Activated T-helper 2 cell treated with anti-CD3 and anti-CD28 coated beads, Interferon-gamma antibody, Interleukin-2, Interleukin-4, amounts not matched to agents 10 μg/mL and 5 μg/mL and 100 μg/mL, durations not matched to agents 14 hours and 24 hours and 36 hours (primary cell): ENCODE measurements at regions not wholly inside any gene's neighbourhood (a gene's known extent, or its start where the extent isn't known, plus 50 kb on each side); places are given as distances from the start of the nearest gene placed in this dataset.

ENCODE experiments used
- DNase-seq: peaks from one replicate; pipeline ENCODE4 v3.0.0; 2021; ENCODE audit warnings: low spot score
- H3K27ac Mint-ChIP-seq: one replicate; pipeline ENCODE4 v1.8.0; 2021; ENCODE audit warnings: mixed read lengths
- H3K27me3 Mint-ChIP-seq: one replicate; pipeline ENCODE4 v1.8.0; 2021; ENCODE audit warnings: low read depth, mixed read lengths
- H3K36me3 Mint-ChIP-seq: one replicate; pipeline ENCODE4 v1.8.0; 2021; ENCODE audit warnings: low read depth, mixed read lengths
- H3K4me1 Mint-ChIP-seq: one replicate; pipeline ENCODE4 v1.8.0; 2021; ENCODE audit warnings: low read depth, mixed read lengths
- H3K4me3 Mint-ChIP-seq: one replicate; pipeline ENCODE4 v1.8.0; 2021; ENCODE audit warnings: low read depth, mild to moderate bottlenecking, moderate library complexity, mixed read lengths
- H3K9me3 Mint-ChIP-seq: one replicate; pipeline ENCODE4 v1.8.0; 2021; ENCODE audit warnings: mixed read lengths
- intact Hi-C: fragments of 100-400 bp; cut with micrococcal nuclease; formaldehyde crosslinking; loops from one replicate; pipeline ENCODE4 v1.15.1; 2023

DNA sequence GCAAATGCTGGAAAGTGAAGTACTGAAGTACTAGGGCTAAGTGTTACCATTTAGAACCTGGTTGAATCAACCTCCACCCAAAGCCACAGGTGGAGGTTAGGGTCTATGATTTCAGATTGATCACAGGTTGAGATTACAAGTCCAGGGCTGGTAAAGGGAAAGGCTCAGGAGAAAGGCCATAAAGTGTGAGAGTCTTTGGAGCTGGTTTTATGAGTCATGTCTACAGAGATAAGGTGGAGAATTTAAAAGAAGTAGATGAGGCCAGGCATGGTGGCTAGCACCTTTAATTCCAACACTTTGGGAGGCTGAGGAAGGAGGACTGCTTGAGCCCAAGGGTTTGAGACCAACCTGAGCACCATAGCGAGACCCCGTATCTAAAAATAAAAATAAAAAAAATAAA is 221.7 kb upstream of the CDH11 start:
- H3K4me3 Mint-ChIP-seq = no peak overlapping the region
- no peaks in the 10 kb centered on the region for H3K36me3 Mint-ChIP-seq
- H3K27ac Mint-ChIP-seq = no peak overlapping the region
- H3K9me3 Mint-ChIP-seq = peaks cover 25% of the 10 kb centered on the region
- intact Hi-C loops = no loop called here
- H3K4me1 Mint-ChIP-seq = no peaks in the 10 kb centered on the region
- no peak for DNase-seq
- H3K27me3 Mint-ChIP-seq = no peaks in the 10 kb centered on the region

DNA sequence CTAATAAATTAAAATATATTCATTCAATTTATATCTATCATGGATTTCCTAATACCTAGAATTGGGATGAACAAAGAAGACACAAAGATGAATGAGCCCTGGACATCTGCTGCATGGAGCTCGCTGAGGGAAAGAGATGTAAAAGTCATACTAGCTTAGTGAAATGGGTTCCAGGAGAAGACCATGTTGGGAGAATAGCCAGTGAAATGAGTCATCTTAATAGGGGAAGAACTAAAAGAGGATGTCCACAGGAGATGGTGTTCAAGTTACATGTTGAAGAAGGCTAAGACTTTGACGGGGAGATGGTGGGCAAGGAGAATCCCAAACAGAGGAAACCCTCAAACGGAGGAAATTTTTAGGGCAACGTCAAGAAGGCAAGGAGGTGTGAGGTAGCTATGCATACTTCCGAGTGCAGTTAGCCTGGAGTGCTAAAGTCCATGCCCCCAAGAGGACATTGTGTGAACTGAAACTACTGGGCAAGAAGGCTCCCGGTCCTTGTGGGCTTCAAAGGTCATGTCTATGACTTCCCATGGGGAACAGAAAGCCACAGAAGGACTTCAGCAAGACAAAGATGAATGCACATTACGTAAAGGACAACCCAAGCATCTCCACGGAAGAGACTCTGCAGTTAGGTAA is 220.5 kb upstream of the CDH11 start:
- no peak for DNase-seq
- Mint-ChIP-seq H3K36me3 (no peaks in the 10 kb centered on the region), H3K4me3 (no peak overlapping the region), H3K27ac (no peak overlapping the region), H3K4me1 (no peaks in the 10 kb centered on the region), H3K27me3 (no peaks in the 10 kb centered on the region), H3K9me3 (peaks cover 25% of the 10 kb centered on the region)
- intact Hi-C loops = no loop called here

DNA sequence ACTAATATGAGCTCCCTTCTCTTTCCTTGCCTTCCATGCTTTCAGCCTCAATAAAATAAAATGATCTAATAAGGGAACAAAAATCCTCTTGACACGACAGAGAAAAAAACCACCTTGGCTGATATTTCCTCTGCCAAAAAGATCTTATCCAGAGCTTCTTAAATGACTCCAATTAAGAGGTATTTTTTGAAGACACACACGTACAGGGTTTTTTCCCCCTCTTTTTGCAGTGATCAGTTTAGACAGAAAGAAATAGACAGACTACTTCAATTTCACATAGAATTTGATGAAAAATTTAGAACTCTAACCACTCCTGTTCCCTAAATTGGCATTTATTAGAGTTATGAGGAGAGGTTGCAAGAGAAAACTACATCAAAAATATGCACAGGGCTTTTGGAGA is 217.2 kb upstream of the CDH11 start:
- H3K4me1 Mint-ChIP-seq = no peaks in the 10 kb centered on the region
- H3K4me3 Mint-ChIP-seq = no peak overlapping the region
- intact Hi-C loops = no loop called here
- peaks cover 23% of the 10 kb centered on the region for H3K9me3 Mint-ChIP-seq
- no peaks in the 10 kb centered on the region for H3K36me3 Mint-ChIP-seq
- no peaks in the 10 kb centered on the region for H3K27me3 Mint-ChIP-seq
- no peak for DNase-seq
- no peak overlapping the region for H3K27ac Mint-ChIP-seq

DNA sequence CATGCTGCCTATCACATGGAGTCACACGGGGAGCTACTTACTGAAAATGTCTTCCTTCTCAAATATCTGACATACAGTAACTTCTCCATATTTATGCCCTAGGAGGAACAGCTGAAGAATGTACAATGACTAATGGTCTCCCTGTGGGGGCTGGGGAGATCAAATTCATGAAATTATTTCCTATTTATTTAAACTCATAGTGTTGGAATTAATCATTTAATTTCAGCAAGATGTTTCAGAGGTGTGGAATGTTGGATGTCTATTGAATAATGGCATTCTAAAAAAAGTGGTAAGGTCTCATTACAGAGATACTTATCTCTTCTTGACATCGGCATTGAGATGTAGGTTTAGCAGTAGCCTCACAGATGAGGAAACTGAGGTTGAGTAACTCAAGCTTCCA is 214.3 kb upstream of the CDH11 start:
- H3K4me3 Mint-ChIP-seq = no peak overlapping the region
- no peak for DNase-seq
- H3K9me3 Mint-ChIP-seq = peaks cover 8% of the 10 kb centered on the region
- no peaks in the 10 kb centered on the region for H3K4me1 Mint-ChIP-seq
- no peaks in the 10 kb centered on the region for H3K36me3 Mint-ChIP-seq
- intact Hi-C loops = no loop called here
- H3K27ac Mint-ChIP-seq = no peak overlapping the region
- no peaks in the 10 kb centered on the region for H3K27me3 Mint-ChIP-seq

DNA sequence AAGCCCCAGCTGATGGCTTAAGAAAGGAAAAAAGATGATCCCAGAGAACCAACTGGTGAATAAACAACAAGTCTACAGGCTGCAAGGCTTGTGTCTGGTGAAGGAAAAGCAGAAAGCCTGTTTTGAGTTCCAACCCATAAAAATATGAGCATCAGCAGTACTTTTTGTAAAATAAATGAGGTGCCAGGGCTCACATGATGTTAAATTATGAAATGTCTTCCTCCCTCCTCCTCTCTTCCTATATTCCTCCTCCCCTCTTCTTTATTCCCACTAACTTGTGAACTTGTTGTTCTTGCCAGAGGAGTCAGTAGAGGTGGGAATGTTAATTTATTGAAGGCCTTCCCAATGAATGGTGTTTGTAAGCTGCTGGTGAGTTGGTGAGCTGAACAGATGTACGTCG is 212.2 kb upstream of the CDH11 start:
- no peaks in the 10 kb centered on the region for H3K36me3 Mint-ChIP-seq
- no peak overlapping the region for H3K4me3 Mint-ChIP-seq
- H3K27me3 Mint-ChIP-seq = no peaks in the 10 kb centered on the region
- H3K9me3 Mint-ChIP-seq = peaks cover 12% of the 10 kb centered on the region
- intact Hi-C loops = no loop called here
- no peaks in the 10 kb centered on the region for H3K4me1 Mint-ChIP-seq
- H3K27ac Mint-ChIP-seq = no peak overlapping the region
- no peak for DNase-seq

DNA sequence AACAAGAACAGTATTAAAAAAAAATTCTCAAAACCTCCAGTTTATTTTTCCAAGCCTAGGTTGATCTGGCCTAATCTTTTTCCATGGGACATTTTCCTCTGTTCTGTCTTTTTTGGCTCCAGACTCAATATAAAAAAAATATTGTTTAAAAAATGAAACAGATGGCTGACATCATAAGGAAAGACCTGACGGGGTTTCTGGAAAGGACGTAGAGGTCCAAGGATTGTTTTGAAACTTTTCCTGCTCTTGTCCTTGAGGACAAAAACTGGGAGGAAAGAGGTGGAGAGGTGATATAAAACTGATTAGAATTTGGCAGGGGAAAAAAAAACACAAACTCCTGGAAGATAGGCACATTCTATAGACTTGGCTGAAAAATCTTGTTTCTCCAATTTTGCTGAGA is 211.4 kb upstream of the CDH11 start:
- Mint-ChIP-seq H3K4me3 (no peak overlapping the region), H3K36me3 (no peaks in the 10 kb centered on the region), H3K27me3 (no peaks in the 10 kb centered on the region), H3K27ac (no peak overlapping the region), H3K9me3 (peaks cover 12% of the 10 kb centered on the region), H3K4me1 (no peaks in the 10 kb centered on the region)
- no peak for DNase-seq
- intact Hi-C loops = no loop called here

DNA sequence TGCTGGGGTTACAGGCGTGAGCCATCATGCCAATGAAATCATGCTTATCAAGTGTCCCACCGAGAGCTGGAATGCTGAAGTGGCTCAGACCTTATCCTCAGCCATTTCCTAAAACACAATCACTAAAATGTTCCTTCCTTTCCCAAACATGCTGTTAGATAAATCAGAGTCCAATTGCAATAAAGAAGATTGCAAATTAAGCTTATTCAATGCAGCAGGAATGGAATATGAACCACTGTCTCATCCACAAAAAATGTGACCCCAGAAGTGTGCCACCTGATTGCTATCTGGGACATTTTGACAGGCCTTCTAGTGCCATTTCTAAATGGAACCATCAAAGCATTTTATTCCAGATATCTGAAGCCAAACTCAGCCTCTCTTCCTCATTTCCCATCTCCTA is 205.5 kb upstream of the CDH11 start:
- Mint-ChIP-seq H3K4me3 (no peak overlapping the region), H3K27me3 (no peaks in the 10 kb centered on the region), H3K9me3 (peaks cover 4% of the 10 kb centered on the region), H3K4me1 (no peaks in the 10 kb centered on the region), H3K36me3 (no peaks in the 10 kb centered on the region), H3K27ac (no peak overlapping the region)
- no peak for DNase-seq
- intact Hi-C loops = no loop called here

DNA sequence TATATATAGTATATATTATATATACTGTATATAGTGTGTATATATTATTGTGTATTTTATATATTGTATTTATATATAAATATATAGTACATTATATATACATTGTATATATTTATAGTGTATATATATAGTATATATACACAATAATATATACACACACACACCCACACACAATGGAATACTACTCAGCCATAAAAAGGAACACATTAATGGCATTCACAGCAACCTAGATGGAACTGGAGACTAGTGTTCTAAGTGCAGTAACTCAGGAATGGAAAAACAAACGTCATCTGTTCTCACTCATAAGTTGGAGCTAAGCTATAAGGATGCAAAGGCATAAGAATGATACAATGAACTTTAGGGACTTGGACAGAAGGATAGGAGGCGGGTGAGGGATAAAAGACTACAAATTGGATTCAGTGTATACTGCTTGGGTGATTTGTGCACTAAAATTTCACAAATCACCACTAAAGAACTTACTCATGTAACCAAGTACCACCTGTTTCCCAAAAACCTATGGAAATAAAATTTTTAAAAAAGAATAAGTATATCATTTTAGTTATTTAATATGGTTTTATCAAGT is 201.9 kb upstream of the CDH11 start:
- Mint-ChIP-seq H3K9me3 (no peaks in the 10 kb centered on the region), H3K4me1 (no peaks in the 10 kb centered on the region), H3K27me3 (no peaks in the 10 kb centered on the region), H3K4me3 (no peak overlapping the region), H3K27ac (no peak overlapping the region), H3K36me3 (no peaks in the 10 kb centered on the region)
- intact Hi-C loops = loop anchor here (5.0 kb wide), 1 partner anchor 196 kb away; no protein-coding TSS in a partner anchor
- no peak for DNase-seq

DNA sequence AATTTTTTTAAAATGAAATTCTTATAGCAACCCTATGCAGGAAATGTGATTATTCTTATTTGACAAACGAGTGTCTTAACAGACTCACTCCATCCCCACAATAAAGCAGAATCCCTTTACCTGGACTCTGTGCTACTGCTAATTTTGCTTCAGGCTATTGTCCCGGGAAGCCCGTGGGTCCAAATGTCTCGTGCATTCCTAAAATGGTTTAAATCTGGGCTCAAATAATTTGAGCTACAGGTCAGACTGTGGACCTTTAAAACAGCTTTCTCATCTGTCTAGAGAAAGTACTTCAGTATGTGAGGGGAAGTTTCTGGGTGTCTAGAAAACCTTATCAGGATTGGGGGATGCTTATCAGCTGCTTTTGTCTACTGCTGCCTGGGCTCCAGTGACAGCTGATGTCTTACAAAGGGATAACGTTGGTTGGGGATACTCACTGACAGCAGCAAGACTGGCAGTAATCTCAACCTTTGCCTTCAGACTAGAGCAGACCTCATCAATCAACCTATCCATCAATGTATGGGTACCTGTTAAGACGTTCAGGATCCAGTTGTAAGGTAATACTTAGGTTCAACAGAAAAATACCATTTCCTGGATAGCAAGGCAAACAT is 197.9 kb upstream of the CDH11 start:
- Mint-ChIP-seq H3K9me3 (no peaks in the 10 kb centered on the region), H3K36me3 (no peaks in the 10 kb centered on the region), H3K4me3 (no peak overlapping the region), H3K27me3 (no peaks in the 10 kb centered on the region), H3K4me1 (no peaks in the 10 kb centered on the region), H3K27ac (no peak overlapping the region)
- DNase-seq = no peak
- intact Hi-C loops = loop anchor here (5.0 kb wide), 1 partner anchor 192 kb away; no protein-coding TSS in a partner anchor

DNA sequence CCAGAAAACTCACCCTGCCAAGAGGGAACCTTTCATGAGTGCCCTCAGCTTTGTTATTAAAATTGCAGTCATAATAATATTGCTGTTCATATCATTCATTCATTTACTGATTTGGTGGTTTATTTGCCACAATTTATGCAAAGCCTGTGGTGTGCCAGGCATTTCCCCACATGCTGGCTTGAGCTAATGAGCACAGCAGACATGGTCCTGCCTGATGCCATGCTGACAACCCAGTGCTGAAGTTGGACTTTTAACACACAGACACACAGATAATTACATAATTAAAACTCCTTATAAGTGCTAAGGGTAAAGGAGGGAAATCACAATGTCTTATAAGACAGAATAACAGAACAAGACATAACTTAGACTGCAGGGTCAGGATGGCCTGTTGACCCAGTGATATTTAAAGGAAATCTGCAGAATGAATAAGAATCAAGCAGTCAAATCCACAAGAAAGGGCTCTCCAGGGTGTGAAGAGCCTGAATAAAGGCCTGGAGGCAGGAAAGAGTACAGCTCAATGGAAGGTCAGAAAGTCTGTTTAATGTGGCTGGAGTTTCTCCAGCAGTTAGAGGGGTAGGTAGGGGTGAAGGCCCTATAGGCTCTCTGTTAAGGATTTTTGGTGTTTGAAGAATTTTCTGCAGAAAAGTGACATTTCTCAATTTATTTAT is 196.9 kb upstream of the CDH11 start:
- H3K4me1 Mint-ChIP-seq = no peaks in the 10 kb centered on the region

DNA sequence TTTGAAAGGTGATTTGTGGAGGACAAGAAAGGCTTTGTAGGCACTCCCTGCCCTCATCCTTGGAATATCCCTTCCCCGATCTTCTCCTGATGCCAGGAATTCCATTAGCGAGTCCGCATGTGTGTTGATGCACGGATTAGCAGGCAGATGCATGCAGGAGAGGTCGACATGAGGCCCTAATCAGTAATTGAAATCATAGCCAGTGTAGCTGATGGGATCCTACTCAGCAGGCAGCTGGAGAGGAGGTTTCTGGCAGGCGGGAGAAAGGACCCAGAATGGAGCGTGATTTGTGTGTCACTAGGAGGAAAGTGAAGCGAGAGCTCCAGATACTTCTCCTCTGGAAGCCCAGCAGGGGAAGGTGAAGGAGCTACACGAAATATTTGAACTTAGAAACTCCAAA is 196.3 kb upstream of the CDH11 start:
- no peaks in the 10 kb centered on the region for H3K4me1 Mint-ChIP-seq
- DNase-seq = no peak
- no peaks in the 10 kb centered on the region for H3K36me3 Mint-ChIP-seq
- H3K9me3 Mint-ChIP-seq = no peaks in the 10 kb centered on the region
- no peaks in the 10 kb centered on the region for H3K27me3 Mint-ChIP-seq
- intact Hi-C loops = no loop called here
- no peak overlapping the region for H3K4me3 Mint-ChIP-seq
- H3K27ac Mint-ChIP-seq = no peak overlapping the region

More for the DNA sequence above, 196.9 kb upstream of the CDH11 start:
- no peaks in the 10 kb centered on the region for H3K27me3 Mint-ChIP-seq
- no peaks in the 10 kb centered on the region for H3K36me3 Mint-ChIP-seq
- intact Hi-C loops = no loop called here
- DNase-seq = no peak
- H3K4me3 Mint-ChIP-seq = no peak overlapping the region
- no peak overlapping the region for H3K27ac Mint-ChIP-seq
- H3K9me3 Mint-ChIP-seq = no peaks in the 10 kb centered on the region

DNA sequence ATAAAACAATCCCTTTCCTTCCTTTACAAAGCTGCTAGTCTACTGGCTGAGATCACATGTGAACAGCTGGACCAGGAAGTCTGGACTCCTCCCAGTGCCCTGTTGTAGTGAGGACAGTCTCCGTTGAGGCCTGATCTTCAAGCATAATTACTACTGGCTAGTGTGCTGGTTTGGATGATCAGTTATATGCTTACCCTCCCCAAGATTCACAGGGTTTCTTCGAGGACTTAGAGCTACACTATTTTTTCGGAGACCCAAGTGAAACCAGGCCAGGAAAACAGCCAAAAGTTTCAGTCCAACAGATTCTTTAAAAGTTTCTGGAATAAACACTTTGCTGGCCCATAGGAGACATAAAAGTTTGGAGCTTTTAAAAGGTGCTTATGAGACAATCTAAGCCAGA is 194.9 kb upstream of the CDH11 start:
- H3K36me3 Mint-ChIP-seq = no peaks in the 10 kb centered on the region

DNA sequence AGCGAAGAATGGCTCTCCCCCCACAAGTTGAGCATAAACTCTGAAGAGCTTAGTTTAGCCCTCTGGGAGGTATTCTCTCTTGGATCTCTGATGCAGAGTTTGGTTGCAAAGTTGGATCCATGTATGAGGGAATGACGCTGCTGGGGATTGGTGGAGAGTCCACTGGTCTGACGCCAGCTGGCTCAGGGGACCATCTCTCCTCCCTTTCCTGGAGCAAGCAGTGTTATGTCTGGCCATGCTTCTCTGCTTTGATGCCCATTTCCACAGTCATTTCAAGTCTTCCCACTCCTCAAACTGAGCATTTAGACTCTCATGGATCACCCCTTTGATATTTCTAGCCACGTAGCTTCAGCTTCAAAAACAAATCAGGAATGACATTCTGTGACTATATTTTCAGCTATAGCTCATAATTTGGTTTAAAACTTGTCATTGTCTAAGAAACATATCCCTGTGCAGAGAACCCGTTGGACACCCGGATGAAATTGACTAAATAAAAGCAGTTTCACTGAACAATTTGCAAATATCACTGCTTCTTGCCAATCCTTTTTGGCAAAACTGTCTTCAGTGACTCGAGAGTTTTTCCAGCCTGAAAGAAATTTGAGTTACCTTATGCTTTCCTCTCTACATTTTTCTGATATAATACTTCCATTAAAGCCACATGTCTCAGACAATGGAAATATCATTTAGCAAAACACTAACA is 193.4 kb upstream of the CDH11 start:
- no peak overlapping the region for H3K4me3 Mint-ChIP-seq
- no peaks in the 10 kb centered on the region for H3K4me1 Mint-ChIP-seq
- no peaks in the 10 kb centered on the region for H3K27me3 Mint-ChIP-seq
- no peaks in the 10 kb centered on the region for H3K9me3 Mint-ChIP-seq
- intact Hi-C loops = no loop called here
- H3K27ac Mint-ChIP-seq = no peak overlapping the region
- no peak for DNase-seq
- H3K36me3 Mint-ChIP-seq = no peaks in the 10 kb centered on the region

More for the DNA sequence above, 194.9 kb upstream of the CDH11 start:
- no peak for DNase-seq
- Mint-ChIP-seq H3K9me3 (no peaks in the 10 kb centered on the region), H3K27me3 (no peaks in the 10 kb centered on the region), H3K27ac (no peak overlapping the region), H3K4me1 (no peaks in the 10 kb centered on the region), H3K4me3 (no peak overlapping the region)
- intact Hi-C loops = no loop called here
